OCI-LY1 (cell line): ENCODE measurements at regions not wholly inside any gene's neighbourhood (a gene's known extent, or its start where the extent isn't known, plus 50 kb on each side); places are given as distances from the start of the nearest gene placed in this dataset.

ENCODE experiments used
- EZH2 ChIP-seq: fragments of 200-600 bp; sonication (generic), shearing (Covaris generic); IDR thresholded peaks from 2 replicates; pipeline ENCODE4 v1.8.0; 2017; ENCODE audit warnings: borderline replicate concordance, mixed run types, mild to moderate bottlenecking, antibody characterized with exemption, low read length, moderate library complexity, mixed read lengths
- TF ChIP-seq, protein P1 (sequence below): fragments of 200-600 bp; sonication (generic), shearing (Covaris generic); IDR thresholded peaks from 2 replicates; pipeline ENCODE4 v1.5.1; 2017; ENCODE audit warnings: mild to moderate bottlenecking, antibody characterized with exemption, low read length, moderate library complexity, mixed read lengths

DNA sequence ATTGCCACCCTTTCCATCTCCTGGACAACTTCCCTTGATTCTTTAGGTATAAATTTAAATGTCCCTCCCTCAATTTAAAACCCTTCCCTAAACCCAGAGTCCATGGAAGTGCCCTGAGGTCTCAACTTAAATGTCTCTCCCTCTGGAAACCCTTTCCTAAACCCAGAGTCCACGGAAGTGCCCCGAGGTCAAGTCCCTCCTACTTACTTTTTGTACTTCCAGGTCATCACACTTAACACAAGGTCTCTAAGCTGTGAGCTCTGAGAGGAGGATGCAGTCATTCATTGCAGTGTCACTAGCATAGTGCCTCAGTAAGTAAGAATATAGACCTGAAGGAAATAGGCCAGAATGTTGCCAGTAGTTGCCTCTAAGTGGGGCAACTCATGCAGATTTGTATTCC is 78.2 kb upstream of the BNC1 start:
- TF ChIP-seq, protein P1, sequence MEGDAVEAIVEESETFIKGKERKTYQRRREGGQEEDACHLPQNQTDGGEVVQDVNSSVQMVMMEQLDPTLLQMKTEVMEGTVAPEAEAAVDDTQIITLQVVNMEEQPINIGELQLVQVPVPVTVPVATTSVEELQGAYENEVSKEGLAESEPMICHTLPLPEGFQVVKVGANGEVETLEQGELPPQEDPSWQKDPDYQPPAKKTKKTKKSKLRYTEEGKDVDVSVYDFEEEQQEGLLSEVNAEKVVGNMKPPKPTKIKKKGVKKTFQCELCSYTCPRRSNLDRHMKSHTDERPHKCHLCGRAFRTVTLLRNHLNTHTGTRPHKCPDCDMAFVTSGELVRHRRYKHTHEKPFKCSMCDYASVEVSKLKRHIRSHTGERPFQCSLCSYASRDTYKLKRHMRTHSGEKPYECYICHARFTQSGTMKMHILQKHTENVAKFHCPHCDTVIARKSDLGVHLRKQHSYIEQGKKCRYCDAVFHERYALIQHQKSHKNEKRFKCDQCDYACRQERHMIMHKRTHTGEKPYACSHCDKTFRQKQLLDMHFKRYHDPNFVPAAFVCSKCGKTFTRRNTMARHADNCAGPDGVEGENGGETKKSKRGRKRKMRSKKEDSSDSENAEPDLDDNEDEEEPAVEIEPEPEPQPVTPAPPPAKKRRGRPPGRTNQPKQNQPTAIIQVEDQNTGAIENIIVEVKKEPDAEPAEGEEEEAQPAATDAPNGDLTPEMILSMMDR = no peak
- TF ChIP-seq EZH2 = no peak
